Aorta (tissue), 5 donors: ENCODE measurements at regions not wholly inside any gene's neighbourhood (a gene's known extent, or its start where the extent isn't known, plus 50 kb on each side); places are given as distances from the start of the nearest gene placed in this dataset.
A peak's percentile ranks its signal among the peaks of the same experiment; 100 is the strongest.

ENCODE experiments used
- ATAC-seq: fragments of 200-7000 bp; cut with Tn5 transposase; one replicate; pipeline ENCODE4 v1.9.1; 2022; ENCODE audit warnings: moderate library complexity; ENCODE audit not compliant: low FRiP score
- DNase-seq, 2 donors: peaks; one replicate each; pipeline ENCODE4 v3.0.0-alpha.2; 2020
- H3K27ac ChIP-seq, 2 donors: one replicate each; pipeline ENCODE4 v1.5.1; 2013; ENCODE audit warnings: low read length in 2 of 2, mild to moderate bottlenecking in 2 of 2, moderate library complexity in 2 of 2, control low read depth in 1 of 2, inconsistent platforms in 1 of 2, low read depth in 1 of 2
- H3K27me3 ChIP-seq, 2 donors: one replicate each; pipeline ENCODE4 v1.6.1; 2013; ENCODE audit warnings: control low read depth in 1 of 2, low read length in 1 of 2, mild to moderate bottlenecking in 1 of 2, moderate library complexity in 1 of 2; ENCODE audit not compliant: insufficient read depth in 2 of 2, control insufficient read depth in 1 of 2
- H3K36me3 ChIP-seq, 2 donors: one replicate each; pipeline ENCODE4 v1.6.1; 2013; ENCODE audit warnings: control low read depth in 1 of 2, low read length in 1 of 2, mild to moderate bottlenecking in 1 of 2; ENCODE audit not compliant: insufficient read depth in 2 of 2, control insufficient read depth in 1 of 2
- H3K4me1 ChIP-seq, 2 donors: one replicate each; pipeline ENCODE4 v1.6.1; 2013; ENCODE audit warnings: low read length in 2 of 2, control low read depth in 1 of 2, mild to moderate bottlenecking in 1 of 2, moderate library complexity in 1 of 2; ENCODE audit not compliant: insufficient read depth in 2 of 2, control insufficient read depth in 1 of 2
- H3K4me3 ChIP-seq, 2 donors: one replicate each; pipeline ENCODE4 v1.5.1; 2013; ENCODE audit warnings: low read length in 2 of 2, control low read depth in 1 of 2, mild to moderate bottlenecking in 1 of 2
- H3K9me3 ChIP-seq: one replicate; pipeline ENCODE4 v1.6.1; 2013; ENCODE audit warnings: mild to moderate bottlenecking, low read length; ENCODE audit not compliant: control insufficient read depth
- WGBS, 2 donors: extraction: QIAGEN DNeasy Blood & Tissue Kit; methylation state at CpG; one replicate each; pipeline ENCODE4 v1.1.7; 2013; 5-methylcytosine and 5-hydroxymethylcytosine counted together
- intact Hi-C, 2 donors: fragments of 100-400 bp; cut with DNase I; formaldehyde crosslinking; loops; one replicate each; pipeline versions ENCODE4 v1.14.2 to v1.15.0; 2022
- donor health status: healthy with polysubstance abuse.
- donor health status: Bipolar disorder and iron deficiency.
- donor health status: DM: no; HTN: no; CAD: no.
- donor health status: DM: no; HTN: no; CAD: no.
- donor health status: DM: yes; HTN: yes; CAD: no.

- no peaks in the 10 kb centered on the region for H3K36me3 ChIP-seq
- 83 to 85% methylated on average over 2 of the region's 2 CpGs for WGBS, 2 donors
Observed at GRCh38 chr4:24675721-24676389, 91.5 kb upstream of the DHX15 start.

GRCh38 chr4:24677909-24678308 is 93.6 kb upstream of the DHX15 start:
- WGBS, 2 donors, result 81 to 86% methylated on average over 4 of the region's 4 CpGs
- peaks cover 2% of the 10 kb centered on the region for H3K9me3 ChIP-seq
- H3K27ac ChIP-seq, result no peak overlapping the region
- no peak for DNase-seq
- no peaks in the 10 kb centered on the region for H3K4me1 ChIP-seq
- no peaks in the 10 kb centered on the region for H3K36me3 ChIP-seq
- H3K27me3 ChIP-seq, result peaks cover 0 to 2% of the 10 kb centered on the region in 2 donors
- no peak overlapping the region for H3K4me3 ChIP-seq
- intact Hi-C loops, result no loop called here
- no peak for ATAC-seq

More at GRCh38 chr4:24675721-24676389, 91.5 kb upstream of the DHX15 start:
- H3K27me3 ChIP-seq, result peaks cover 0 to 2% of the 10 kb centered on the region in 2 donors
- intact Hi-C loops, result no loop called here
- peaks cover 2% of the 10 kb centered on the region for H3K9me3 ChIP-seq
- no peak for ATAC-seq
- no peak for DNase-seq
- no peaks in the 10 kb centered on the region for H3K4me1 ChIP-seq
- H3K27ac ChIP-seq, result no peak overlapping the region
- no peak overlapping the region for H3K4me3 ChIP-seq

GRCh38 chr4:24680746-24681448 is 96.5 kb upstream of the DHX15 start:
- Histone ChIP-seq H3K9me3 (peaks cover 2% of the 10 kb centered on the region), H3K4me1 (no peaks in the 10 kb centered on the region), H3K27me3 (no peaks in the 10 kb centered on the region), H3K27ac (no peak overlapping the region), H3K4me3 (no peak overlapping the region), H3K36me3 (no peaks in the 10 kb centered on the region)
- intact Hi-C loops, result loop anchor here in 1 of 2 donors (10.0 kb wide), 1 partner anchor 304 kb away; no protein-coding TSS in a partner anchor
- no peak for ATAC-seq
- 77 to 84% methylated on average over 9 of the region's 9 CpGs for WGBS, 2 donors
- DNase-seq, result no peak

DNA sequence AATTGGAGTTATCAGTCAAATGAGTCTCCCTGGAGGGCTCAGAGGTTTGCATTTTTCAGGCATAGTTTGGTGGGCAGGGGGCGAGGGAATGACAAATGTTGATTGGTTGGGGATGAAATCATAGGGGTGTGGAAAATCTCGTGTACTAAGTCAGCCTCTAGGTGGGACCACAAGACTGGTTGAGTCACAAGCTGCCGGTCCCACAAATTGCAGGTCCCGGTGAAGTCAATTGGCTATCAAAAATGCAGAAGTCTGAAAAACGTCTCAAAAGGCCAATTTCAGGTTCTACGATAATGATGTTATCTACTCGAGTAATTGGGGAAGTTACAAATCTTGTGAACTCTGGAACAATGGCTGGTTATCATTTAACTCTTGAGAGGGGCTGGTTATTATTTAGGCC is 98.8 kb upstream of the DHX15 start:
- no peak for ATAC-seq
- Histone ChIP-seq H3K4me3 (no peak overlapping the region), H3K36me3 (no peaks in the 10 kb centered on the region), H3K9me3 (no peaks in the 10 kb centered on the region), H3K4me1 (no peaks in the 10 kb centered on the region), H3K27ac (no peak overlapping the region), H3K27me3 (no peaks in the 10 kb centered on the region)
- no peak for DNase-seq
- intact Hi-C loops, result loop anchor here in 1 of 2 donors (10.0 kb wide), 1 partner anchor 302 kb away; no protein-coding TSS in a partner anchor
- 30 to 38% methylated on average over 7 of the region's 7 CpGs for WGBS, 2 donors

DNA sequence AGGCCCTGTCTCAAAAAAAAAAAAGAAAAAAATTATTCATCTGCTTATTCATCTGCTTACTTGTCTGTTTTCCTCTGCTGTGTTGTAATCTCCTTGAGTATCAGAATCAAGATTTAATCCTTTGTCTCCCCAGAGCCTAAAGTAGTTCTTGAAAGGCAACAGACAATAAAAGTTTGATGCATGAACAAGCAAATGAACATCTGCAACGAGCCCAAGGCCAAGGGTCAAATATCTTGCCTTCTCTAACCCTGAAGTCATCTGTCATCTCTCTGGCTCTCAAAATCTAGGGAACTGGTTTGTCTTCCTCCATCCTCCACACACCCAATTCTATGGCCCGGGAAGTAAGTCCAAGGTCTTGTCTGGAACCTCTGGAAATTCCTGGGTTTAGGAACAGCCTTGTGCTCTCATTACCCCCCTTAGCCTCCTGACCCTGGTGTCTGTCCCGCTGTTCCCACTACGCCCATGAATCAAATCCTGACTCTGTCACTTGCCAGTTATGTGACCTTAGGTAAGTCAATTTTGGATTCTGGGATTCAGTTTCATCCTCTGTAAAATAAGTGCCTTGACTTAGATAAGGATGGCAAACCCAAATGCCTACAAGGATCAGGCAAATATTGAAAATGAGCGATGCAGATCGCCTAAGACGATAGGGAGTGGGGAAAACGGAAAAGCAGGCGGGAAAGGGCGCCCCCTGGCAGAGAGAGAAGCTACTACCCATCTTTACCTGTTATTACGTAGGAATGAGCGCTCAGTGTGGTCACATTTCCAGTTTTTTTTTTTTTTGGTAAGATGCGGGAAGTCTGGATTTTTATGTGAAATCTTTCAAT is 102.7 kb upstream of the DHX15 start:
- DNase-seq (no peak), ATAC-seq (peak; percentile 24)
- no peaks in the 10 kb centered on the region for H3K9me3 ChIP-seq
- no peak overlapping the region for H3K4me3 ChIP-seq
- WGBS, 2 donors, result 64 to 72% methylated on average over 13 of the region's 13 CpGs
- no peak overlapping the region for H3K27ac ChIP-seq
- H3K4me1 ChIP-seq, result no peaks in the 10 kb centered on the region
- H3K27me3 ChIP-seq, result no peaks in the 10 kb centered on the region
- intact Hi-C loops, result loop anchor here (5.0 to 10.0 kb wide), 3 partner anchors 90 to 300 kb away; no protein-coding TSS in a partner anchor
- no peaks in the 10 kb centered on the region for H3K36me3 ChIP-seq

- no peaks in the 10 kb centered on the region for H3K27me3 ChIP-seq
- DNase-seq, result no peak
- H3K4me1 ChIP-seq, result no peaks in the 10 kb centered on the region
- H3K27ac ChIP-seq, result no peak overlapping the region
- H3K9me3 ChIP-seq, result peaks cover 4% of the 10 kb centered on the region
- no peaks in the 10 kb centered on the region for H3K36me3 ChIP-seq
- 91 to 92% methylated on average over 3 of the region's 3 CpGs for WGBS, 2 donors
- no peak for ATAC-seq
- intact Hi-C loops, result loop anchor here (5.0 to 10.0 kb wide), 3 partner anchors 89 to 299 kb away; no protein-coding TSS in a partner anchor
- no peak overlapping the region for H3K4me3 ChIP-seq
Observed at GRCh38 chr4:24688453-24688852, 104.1 kb upstream of the DHX15 start.

GRCh38 chr4:24689212-24689611 is 104.9 kb upstream of the DHX15 start:
- no peaks in the 10 kb centered on the region for H3K27me3 ChIP-seq
- intact Hi-C loops, result loop anchor here (5.0 to 10.0 kb wide), 3 partner anchors 88 to 298 kb away; no protein-coding TSS in a partner anchor
- no peak overlapping the region for H3K27ac ChIP-seq
- no peaks in the 10 kb centered on the region for H3K36me3 ChIP-seq
- ATAC-seq (no peak), DNase-seq (no peak)
- H3K4me3 ChIP-seq, result no peak overlapping the region
- H3K9me3 ChIP-seq, result peaks cover 4% of the 10 kb centered on the region
- H3K4me1 ChIP-seq, result no peaks in the 10 kb centered on the region
- 73 to 85% methylated on average over 1 of the region's 1 CpG for WGBS, 2 donors

DNA sequence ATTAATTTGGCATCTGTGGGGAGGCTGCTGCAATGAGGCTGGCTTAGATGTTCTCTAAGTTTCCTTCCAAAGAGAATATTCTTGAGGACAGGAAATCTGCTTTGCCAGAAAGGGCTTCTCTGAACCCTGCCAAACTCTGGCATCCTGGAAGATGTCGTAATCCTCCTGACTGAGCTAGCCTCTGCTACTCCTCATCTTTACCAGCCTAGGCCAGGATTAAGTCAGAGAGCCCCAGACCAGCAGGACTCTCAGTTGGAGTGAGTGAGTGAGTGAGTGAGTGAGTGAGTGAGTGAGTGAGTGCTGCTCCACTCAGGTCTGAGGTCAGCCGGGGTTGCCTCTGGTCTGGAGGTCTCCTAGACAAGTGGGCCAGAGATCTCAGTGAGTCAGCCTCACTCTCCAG is 104.9 kb upstream of the SOD3 start:
- Histone ChIP-seq H3K27ac (no peak overlapping the region), H3K4me3 (no peak overlapping the region), H3K36me3 (no peaks in the 10 kb centered on the region), H3K27me3 (no peaks in the 10 kb centered on the region), H3K9me3 (peaks cover 4% of the 10 kb centered on the region), H3K4me1 (no peaks in the 10 kb centered on the region)
- ATAC-seq, result peak; percentile 66
- DNase-seq, result peak in 1 of 2 donors; percentile 48
- intact Hi-C loops, result no loop called here
- 60 to 70% methylated on average over 2 of the region's 2 CpGs for WGBS, 2 donors
